HG02973 (cell line): ENCODE measurements at regions not wholly inside any gene's neighbourhood (a gene's known extent, or its start where the extent isn't known, plus 50 kb on each side); places are given as distances from the start of the nearest gene placed in this dataset.

Source experiments
- ATAC-seq: cut with Tn5 transposase; IDR thresholded peaks from one replicate; pipeline ENCODE4 v1.9.1; 2021; ENCODE audit warnings: moderate library complexity; ENCODE audit not compliant: unreplicated experiment

DNA sequence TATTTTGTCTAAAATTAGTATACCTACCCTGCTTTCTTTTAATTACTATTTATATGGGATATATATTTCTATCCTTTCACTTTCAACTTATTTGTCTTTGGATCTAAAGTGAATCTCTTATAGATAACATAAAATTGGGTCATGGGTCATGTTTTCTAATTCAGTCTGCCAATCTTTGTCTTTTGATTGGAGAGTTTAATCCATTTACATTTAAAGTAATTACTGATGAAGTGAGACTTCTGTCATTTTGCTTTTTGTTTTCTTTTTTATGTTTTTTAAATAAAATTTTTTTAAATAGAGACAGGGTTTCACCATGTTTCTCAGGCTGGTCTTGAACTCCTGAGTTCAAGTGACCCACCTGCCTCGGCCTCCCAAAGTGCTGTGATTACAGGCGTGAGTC is 50.5 kb upstream of the PRDM1 start:
- no peak for ATAC-seq

GRCh38 chr6:106033806-106034205 is 52.3 kb upstream of the PRDM1 start:
- ATAC-seq = no peak

- no peak for ATAC-seq
Observed at GRCh38 chr6:106027758-106028157, 58.4 kb upstream of the PRDM1 start.

GRCh38 chr6:106026748-106027715 is 59.1 kb upstream of the PRDM1 start:
- ATAC-seq = no peak

- no peak for ATAC-seq
Observed at GRCh38 chr6:106025655-106026054, 60.5 kb upstream of the PRDM1 start.

DNA sequence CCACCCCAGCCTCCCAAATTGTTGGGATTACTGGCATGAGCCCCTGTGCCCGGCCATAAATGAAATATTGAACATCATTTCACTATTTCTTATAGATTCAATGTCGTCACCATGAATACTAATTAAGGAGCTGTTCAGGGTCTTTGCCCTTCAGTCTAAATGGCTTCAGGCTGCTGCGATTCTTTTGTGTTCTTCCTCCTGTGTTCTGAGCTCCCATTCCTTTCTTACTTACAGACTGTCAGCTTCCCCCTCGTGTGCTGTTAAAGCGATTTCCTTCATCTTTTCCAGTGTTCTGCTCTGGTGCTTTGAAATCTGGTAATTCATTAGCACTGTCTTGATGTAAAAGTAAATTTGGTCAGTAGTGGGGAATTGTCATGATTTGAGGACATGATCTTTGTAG is 63.3 kb upstream of the PRDM1 start:
- ATAC-seq = no peak

DNA sequence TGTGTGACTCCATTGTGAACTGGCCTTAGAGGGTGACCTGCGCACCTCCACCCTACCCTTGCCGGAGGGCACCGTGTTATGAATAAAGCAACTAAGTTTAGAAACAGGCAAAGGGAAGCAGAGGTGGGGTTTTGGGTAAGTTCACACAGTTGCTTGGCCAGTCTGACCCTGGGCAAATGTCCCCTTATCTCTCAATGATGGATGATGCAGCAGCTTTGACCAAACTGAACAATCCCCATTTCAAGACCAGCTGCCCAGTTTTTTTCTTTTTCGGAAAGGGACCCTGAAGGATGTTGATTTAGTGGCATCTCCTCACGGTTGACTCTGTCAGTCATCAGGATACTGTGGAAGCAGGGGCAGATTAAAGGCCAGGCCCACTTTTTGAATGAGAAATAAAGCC is 68.7 kb upstream of the PRDM1 start:
- no peak for ATAC-seq

GRCh38 chr6:106014955-106015354 is 71.2 kb upstream of the PRDM1 start:
- ATAC-seq = no peak

- ATAC-seq = no peak
Observed at GRCh38 chr6:106011476-106011875, 74.7 kb upstream of the PRDM1 start.

DNA sequence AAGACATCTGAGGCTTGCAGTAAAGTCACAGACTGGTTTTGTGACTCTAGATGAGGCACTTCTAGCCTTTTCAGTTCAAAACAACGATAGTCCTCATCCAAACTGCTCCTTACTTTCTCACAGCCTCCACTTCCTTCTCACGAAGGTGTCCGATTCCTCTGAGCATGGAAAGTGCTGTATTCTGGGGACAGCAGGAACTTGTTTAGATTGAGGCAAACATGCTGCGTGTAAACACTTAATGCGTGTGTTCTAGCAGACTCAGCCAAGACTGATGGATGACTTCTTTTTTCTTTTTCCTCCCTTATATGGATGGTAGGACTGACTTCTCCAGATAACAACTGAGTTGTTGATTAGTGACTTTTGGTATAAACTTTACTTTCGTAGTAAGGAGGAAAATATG is 80.2 kb upstream of the PRDM1 start:
- ATAC-seq = no peak

DNA sequence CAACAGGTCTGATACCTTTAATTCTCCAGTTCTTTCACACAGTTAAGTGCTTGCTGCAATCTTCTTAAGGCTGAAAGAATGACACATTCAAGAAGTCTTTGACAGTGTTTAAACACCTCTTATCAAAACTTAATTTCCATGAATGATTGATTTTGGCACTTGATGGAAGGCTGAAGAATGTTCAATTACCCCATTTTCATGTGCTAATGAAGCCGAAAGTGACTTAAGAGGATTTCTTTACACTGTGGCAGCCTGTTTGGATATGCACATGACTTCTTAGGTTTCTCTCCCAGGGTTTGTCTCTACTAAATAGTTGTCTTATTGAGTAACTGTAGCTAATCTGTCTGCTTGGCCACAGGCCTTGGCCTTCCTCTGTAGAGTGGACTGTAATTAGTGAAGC is 81.1 kb upstream of the PRDM1 start:
- ATAC-seq = no peak

DNA sequence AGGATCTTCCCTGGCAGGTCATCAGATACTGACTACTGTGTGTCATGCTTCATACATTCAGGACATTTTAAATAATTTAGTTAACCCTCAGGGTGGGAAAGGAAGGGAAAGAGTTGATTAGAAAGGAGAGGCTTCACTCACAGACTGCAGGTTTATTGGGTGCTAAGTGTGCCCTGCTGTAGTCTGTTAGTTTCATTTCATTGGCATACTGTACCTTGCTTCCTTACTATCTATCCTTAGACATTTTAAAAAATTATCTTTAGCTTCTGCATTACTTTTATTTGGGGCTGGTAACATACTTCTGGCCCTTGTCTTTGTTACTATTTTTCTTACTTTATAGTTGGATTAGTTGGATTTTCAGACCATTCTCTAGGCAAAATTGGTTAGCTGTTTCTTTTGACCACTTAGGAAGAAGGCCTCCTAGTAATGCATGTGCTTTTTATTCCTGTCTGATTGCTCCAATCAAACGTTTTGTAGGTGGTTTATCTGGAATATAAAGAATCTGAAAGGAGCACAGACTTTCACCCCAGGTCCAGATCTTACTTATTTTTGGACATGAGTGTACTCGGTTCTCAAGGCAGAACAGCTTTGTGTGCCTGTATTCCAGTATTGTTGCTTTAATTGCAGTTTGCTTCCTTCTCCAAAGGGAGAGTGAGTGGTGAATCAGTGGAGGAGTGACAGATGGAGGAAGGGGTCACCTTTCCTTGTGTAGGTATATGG is 82.7 kb upstream of the PRDM1 start:
- ATAC-seq = no peak

DNA sequence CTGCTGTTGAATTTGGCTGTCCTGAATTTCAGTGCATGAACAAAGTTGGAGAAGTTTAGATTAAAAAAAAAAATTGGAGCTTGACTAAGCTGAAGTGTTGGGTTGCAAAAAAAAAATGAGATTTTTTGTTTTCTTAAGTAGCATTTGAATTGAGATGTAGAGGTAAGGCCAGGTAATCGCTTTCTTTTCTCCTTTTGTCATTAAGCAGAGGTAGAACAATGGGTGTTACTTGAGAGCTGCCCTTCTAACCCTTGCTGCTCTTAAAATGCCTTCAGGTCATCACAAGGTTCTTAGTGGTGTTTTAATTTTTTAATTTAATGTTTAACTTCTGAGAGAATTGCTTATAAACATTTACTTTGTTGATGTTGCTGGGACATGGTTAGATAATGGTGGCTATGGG is 84.1 kb upstream of the PRDM1 start:
- ATAC-seq = no peak

DNA sequence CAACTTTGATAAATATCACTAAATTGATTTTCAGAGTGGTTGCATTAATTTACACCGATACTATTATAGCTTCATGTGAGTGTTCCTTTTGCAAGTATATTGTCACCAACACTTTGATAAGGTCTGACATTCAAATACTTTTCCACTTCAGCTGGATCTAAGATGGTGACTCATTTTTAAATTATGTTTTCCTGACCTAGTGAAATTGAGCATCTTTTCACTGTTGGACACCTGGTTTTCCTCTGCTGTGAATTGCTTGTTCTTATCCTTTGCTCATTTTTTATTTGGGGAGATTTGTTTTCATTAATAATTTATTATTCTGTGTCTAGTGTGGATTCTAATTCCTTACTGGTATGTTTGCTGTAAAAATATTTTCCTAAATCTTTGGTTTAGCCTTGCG is 85.2 kb upstream of the PRDM1 start:
- no peak for ATAC-seq

DNA sequence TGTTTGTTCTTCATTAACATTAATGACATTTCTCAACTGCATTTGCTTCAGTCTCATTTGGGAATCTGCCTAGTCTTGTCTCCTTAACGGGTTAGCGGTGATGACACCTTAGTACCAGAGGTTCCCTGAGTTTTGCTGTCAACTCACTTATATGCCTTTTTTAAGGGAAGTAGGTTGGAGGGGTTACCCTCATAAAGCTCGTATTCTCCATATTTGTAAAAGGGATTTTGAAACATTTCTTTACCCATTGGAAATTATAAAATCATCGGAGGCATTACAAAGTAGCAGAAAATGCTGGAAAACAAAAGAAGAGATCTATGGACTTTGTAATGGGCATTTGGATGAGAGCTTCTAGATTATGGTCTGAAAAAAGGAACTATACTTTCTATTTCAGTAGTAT is 88.7 kb upstream of the PRDM1 start:
- ATAC-seq = no peak

GRCh38 chr6:105995391-105995865 is 90.7 kb upstream of the PRDM1 start:
- no peak for ATAC-seq

GRCh38 chr6:105994591-105995390 is 91.3 kb upstream of the PRDM1 start:
- ATAC-seq = no peak

DNA sequence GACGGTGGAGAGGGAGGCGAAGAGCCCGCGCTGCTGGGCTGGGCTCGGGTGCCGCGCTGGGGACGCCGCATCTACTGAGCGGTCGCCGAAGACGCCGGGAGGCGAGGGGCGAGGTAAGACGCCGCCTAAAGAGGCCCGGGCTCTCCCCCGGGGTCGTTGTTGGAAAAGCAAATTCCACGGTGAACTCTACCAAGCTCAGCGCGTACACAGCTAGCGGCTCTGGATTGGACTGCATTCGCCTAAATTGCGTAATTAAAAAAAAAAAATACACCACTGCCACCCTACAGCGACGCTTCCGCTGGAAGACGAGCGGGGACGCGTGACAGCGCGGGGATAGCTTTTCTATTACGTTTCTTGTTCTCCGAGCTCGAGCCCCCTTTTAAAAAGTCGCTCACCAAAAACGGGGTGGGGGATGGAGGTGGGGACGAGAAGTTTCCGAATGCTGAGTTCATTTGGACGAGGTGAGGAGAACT is 92.0 kb upstream of the PRDM1 start:
- no peak for ATAC-seq

- ATAC-seq = no peak
Observed at GRCh38 chr6:105993341-105994117, 92.6 kb upstream of the PRDM1 start.

DNA sequence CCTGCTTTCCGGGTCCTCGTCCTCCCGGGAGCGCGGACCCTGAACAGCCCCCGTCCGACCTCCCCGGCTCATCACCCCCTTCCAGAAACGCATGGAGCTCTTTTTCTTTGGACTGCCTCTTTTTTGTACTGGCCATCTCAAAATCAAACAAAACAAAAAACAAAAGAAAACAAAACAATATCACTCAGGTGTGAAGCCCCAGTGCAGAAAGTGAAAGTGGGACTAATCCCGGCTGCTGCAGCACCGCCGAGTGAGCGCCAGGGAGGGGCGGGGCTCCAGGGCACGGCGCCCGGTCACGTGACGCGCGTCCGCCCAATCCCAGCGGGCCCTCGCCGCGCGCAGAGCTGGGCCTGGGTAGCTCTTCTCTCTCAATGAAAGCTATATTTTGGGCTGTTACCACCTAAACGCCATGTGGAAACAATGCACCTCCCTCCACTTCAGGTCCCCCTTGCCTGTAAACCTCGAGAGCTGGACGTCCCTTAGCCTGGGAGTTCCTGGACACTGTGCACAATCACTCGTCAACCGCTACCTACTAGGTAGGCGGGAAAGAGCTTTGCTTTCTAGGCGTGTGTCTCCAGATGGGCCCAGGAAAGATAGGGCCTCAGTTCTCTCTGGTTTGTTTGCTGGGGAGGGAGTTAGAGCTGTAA is 93.7 kb upstream of the PRDM1 start:
- ATAC-seq = peak; percentile 88
